Activated CD8-positive, alpha-beta T cell treated with anti-CD3 and anti-CD28 coated beads for 36 hours (primary cell): ENCODE measurements at regions not wholly inside any gene's neighbourhood (a gene's known extent, or its start where the extent isn't known, plus 50 kb on each side); places are given as distances from the start of the nearest gene placed in this dataset.

ENCODE experiments used
- ATAC-seq: fragments of 200-7000 bp; cut with Tn5 transposase; one replicate; pipeline ENCODE4 v1.10.0; 2021; ENCODE audit warnings: mild to moderate bottlenecking, moderate library complexity
- CTCF ChIA-PET: fragments of 350-600 bp; sonication (Branson Sonifier 250); formaldehyde crosslinking; loops from one replicate; lab custom pipeline; 2021; ENCODE audit warnings: antibody characterized with exemption; lab: Charles Lee
- POLR2A ChIA-PET: fragments of 350-600 bp; sonication (Branson Sonifier 250); formaldehyde crosslinking; loops from one replicate; lab custom pipeline; 2021; ENCODE audit warnings: antibody characterized with exemption; lab: Charles Lee
- DNase-seq: peaks from one replicate; pipeline ENCODE4 v3.0.0-alpha.2; 2020
- H3K27ac Mint-ChIP-seq: one replicate; pipeline ENCODE4 v1.8.0; 2021; ENCODE audit warnings: mild to moderate bottlenecking, mixed read lengths
- H3K27me3 Mint-ChIP-seq: one replicate; pipeline ENCODE4 v1.8.0; 2021; ENCODE audit warnings: mixed read lengths
- H3K36me3 Mint-ChIP-seq: one replicate; pipeline ENCODE4 v1.8.0; 2021; ENCODE audit warnings: low read depth, mixed read lengths
- H3K4me1 Mint-ChIP-seq: one replicate; pipeline ENCODE4 v1.8.0; 2021; ENCODE audit warnings: low read depth, mixed read lengths
- H3K4me3 Mint-ChIP-seq: one replicate; pipeline ENCODE4 v1.8.0; 2021; ENCODE audit warnings: mild to moderate bottlenecking, moderate library complexity, mixed read lengths
- H3K9me3 Mint-ChIP-seq: one replicate; pipeline ENCODE4 v1.8.0; 2021; ENCODE audit warnings: mixed read lengths
- CTCF ChIP-seq: fragments of 200-600 bp; IDR thresholded peaks from one replicate; pipeline ENCODE4 v1.8.0; 2022; ENCODE audit warnings: antibody characterized with exemption, mild to moderate bottlenecking
- intact Hi-C: fragments of 100-400 bp; cut with micrococcal nuclease; formaldehyde crosslinking; loops from one replicate; pipeline ENCODE4 v1.10.0; 2022

GRCh38 chr18:41297740-41298139 is 657.3 kb upstream of the PIK3C3 start:
- TF ChIP-seq CTCF = no peak
- ChIA-PET POLR2A (no interaction called here), CTCF (no interaction called here)
- H3K27me3 Mint-ChIP-seq = no peaks in the 10 kb centered on the region
- no peaks in the 10 kb centered on the region for H3K4me1 Mint-ChIP-seq
- DNase-seq (no peak), ATAC-seq (no peak)
- H3K4me3 Mint-ChIP-seq = no peak overlapping the region
- no peaks in the 10 kb centered on the region for H3K36me3 Mint-ChIP-seq
- no peak overlapping the region for H3K27ac Mint-ChIP-seq
- intact Hi-C loops = no loop called here
- H3K9me3 Mint-ChIP-seq = peaks cover 7% of the 10 kb centered on the region

GRCh38 chr18:41269294-41269693 is 685.7 kb upstream of the PIK3C3 start:
- POLR2A ChIA-PET = no interaction called here

GRCh38 chr18:41268271-41268670 is 686.8 kb upstream of the PIK3C3 start:
- CTCF ChIA-PET = no interaction called here
- H3K4me1 Mint-ChIP-seq = no peaks in the 10 kb centered on the region

More at GRCh38 chr18:41269294-41269693, 685.7 kb upstream of the PIK3C3 start:
- intact Hi-C loops = no loop called here
- CTCF ChIA-PET = no interaction called here
- Mint-ChIP-seq H3K9me3 (peaks cover 9% of the 10 kb centered on the region), H3K4me3 (no peak overlapping the region), H3K36me3 (no peaks in the 10 kb centered on the region), H3K27me3 (no peaks in the 10 kb centered on the region), H3K4me1 (no peaks in the 10 kb centered on the region), H3K27ac (no peak overlapping the region)
- TF ChIP-seq CTCF = no peak
- DNase-seq = no peak
- no peak for ATAC-seq

GRCh38 chr18:41266616-41267015 is 688.4 kb upstream of the PIK3C3 start:
- H3K4me3 Mint-ChIP-seq = no peak overlapping the region
- no peaks in the 10 kb centered on the region for H3K36me3 Mint-ChIP-seq
- peaks cover 2% of the 10 kb centered on the region for H3K9me3 Mint-ChIP-seq
- H3K27ac Mint-ChIP-seq = no peak overlapping the region
- POLR2A ChIA-PET = no interaction called here
- H3K27me3 Mint-ChIP-seq = no peaks in the 10 kb centered on the region
- ATAC-seq (no peak), DNase-seq (no peak)
- CTCF ChIA-PET = no interaction called here
- H3K4me1 Mint-ChIP-seq = no peaks in the 10 kb centered on the region
- intact Hi-C loops = no loop called here
- no peak for TF ChIP-seq CTCF

More at GRCh38 chr18:41268271-41268670, 686.8 kb upstream of the PIK3C3 start:
- intact Hi-C loops = no loop called here
- POLR2A ChIA-PET = no interaction called here
- Mint-ChIP-seq H3K4me3 (no peak overlapping the region), H3K27me3 (no peaks in the 10 kb centered on the region), H3K9me3 (peaks cover 2% of the 10 kb centered on the region), H3K27ac (no peak overlapping the region), H3K36me3 (no peaks in the 10 kb centered on the region)
- DNase-seq (no peak), ATAC-seq (no peak)
- TF ChIP-seq CTCF = no peak

- intact Hi-C loops = no loop called here
- no peaks in the 10 kb centered on the region for H3K36me3 Mint-ChIP-seq
- H3K4me3 Mint-ChIP-seq = no peak overlapping the region
- ChIA-PET CTCF (no interaction called here), POLR2A (no interaction called here)
- TF ChIP-seq CTCF = no peak
- H3K9me3 Mint-ChIP-seq = peaks cover 2% of the 10 kb centered on the region
- DNase-seq = no peak
- ATAC-seq = no peak
- no peaks in the 10 kb centered on the region for H3K4me1 Mint-ChIP-seq
- H3K27me3 Mint-ChIP-seq = no peaks in the 10 kb centered on the region
- no peak overlapping the region for H3K27ac Mint-ChIP-seq
Observed at GRCh38 chr18:41266204-41266603, 688.8 kb upstream of the PIK3C3 start.
